ENCODE measurements at regions not wholly inside any gene's neighbourhood (a gene's known extent, or its start where the extent isn't known, plus 50 kb on each side); places are given as distances from the start of the nearest gene placed in this dataset.

DNA sequence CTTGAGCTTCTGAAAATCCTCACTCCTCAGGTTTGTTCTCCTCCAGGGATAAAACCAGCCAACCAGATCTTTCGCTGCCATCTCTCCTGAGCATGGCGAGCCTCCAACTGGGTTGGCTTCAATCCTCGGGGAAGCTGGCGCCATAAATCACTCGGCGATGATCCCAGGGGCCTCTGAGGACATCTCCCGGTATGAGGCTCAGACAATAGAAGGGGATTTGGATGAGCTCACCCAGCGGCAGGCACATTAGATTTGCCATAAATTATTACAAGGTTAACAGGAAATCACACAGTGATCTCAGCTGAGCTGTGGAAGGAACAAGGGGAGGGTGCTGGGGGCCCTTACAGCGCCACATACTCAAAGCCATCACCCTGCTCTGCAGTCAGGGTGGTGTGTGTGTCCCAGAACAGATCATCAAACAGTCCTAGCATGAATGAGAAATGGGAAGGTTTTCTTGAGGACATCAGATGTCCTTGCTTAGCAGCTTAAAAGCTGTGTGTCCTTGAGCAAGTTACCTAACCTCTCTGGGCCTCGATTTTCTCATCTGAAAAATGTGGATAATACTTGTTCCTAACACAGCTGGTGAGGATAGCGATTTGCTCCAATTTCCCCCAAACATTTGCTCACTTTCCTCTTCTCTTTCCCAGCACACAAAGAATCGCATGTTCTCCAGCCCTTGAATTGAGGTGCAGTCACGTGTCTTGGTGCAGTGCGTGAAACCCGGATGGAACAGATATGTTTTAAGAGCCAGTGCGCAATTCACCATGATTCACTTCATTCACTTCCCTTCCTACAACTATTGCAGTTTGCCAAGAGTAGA lies 142.8 kb downstream of the SCARB1 start:
- TF ChIP-seq, protein P1, sequence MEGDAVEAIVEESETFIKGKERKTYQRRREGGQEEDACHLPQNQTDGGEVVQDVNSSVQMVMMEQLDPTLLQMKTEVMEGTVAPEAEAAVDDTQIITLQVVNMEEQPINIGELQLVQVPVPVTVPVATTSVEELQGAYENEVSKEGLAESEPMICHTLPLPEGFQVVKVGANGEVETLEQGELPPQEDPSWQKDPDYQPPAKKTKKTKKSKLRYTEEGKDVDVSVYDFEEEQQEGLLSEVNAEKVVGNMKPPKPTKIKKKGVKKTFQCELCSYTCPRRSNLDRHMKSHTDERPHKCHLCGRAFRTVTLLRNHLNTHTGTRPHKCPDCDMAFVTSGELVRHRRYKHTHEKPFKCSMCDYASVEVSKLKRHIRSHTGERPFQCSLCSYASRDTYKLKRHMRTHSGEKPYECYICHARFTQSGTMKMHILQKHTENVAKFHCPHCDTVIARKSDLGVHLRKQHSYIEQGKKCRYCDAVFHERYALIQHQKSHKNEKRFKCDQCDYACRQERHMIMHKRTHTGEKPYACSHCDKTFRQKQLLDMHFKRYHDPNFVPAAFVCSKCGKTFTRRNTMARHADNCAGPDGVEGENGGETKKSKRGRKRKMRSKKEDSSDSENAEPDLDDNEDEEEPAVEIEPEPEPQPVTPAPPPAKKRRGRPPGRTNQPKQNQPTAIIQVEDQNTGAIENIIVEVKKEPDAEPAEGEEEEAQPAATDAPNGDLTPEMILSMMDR (optimal IDR thresholded peaks at IDR 0.05 in 1 of 3, IDR thresholded peaks at IDR 0.05 in 1 of 3, conservative IDR thresholded peaks at IDR 0.05 in 1 of 3; ENCODE audit: extremely low read depth in 1 of 3, insufficient read depth in 2 of 3, low read length in 3 of 3) = no peak
- TF ChIP-seq EZH2 (IDR thresholded peaks at IDR 0.05; ENCODE audit: low read length) = no peak
